ENCODE measurements at regions not wholly inside any gene's neighbourhood (a gene's known extent, or its start where the extent isn't known, plus 50 kb on each side); places are given as distances from the start of the nearest gene placed in this dataset.
"Not testable (repeated sequence)": the region's sequence is repeated elsewhere in the genome, so short reads cannot be mapped to it uniquely, and the experiment has no call there.

- peak in 1 of 2 donors; percentile 58 for DNase-seq (ENCODE audit: low read depth in 2 of 2)
These were observed 65.6 kb upstream of the CLEC6A start for GRCh38 chr12:8390001-8390777.

- DNase-seq (ENCODE audit: low read depth in 2 of 2), result peak; percentile 57
These were observed 59.3 kb upstream of the CLEC6A start for GRCh38 chr12:8396225-8397071.

- DNase-seq (ENCODE audit: low read depth in 2 of 2), result not testable (repeated sequence)
These were observed 58.4 kb upstream of the CLEC6A start for GRCh38 chr12:8397378-8397777.

GRCh38 chr12:8399496-8400034 is 56.2 kb upstream of the CLEC6A start:
- DNase-seq (ENCODE audit: low read depth in 2 of 2), result not testable (repeated sequence)

- not testable (repeated sequence) for DNase-seq (ENCODE audit: low read depth in 2 of 2)
These were observed 51.9 kb upstream of the CLEC6A start for GRCh38 chr12:8403834-8404233.

- not testable (repeated sequence) for DNase-seq (ENCODE audit: low read depth in 2 of 2)
These were observed 51.4 kb upstream of the CLEC6A start for GRCh38 chr12:8404341-8404740.

Measured in activated CD4-positive, alpha-beta T cell treated with anti-CD3 and anti-CD28 coated beads for 24 hours (primary cell).